Colonic mucosa (tissue), 4 donors: ENCODE measurements at regions not wholly inside any gene's neighbourhood (a gene's known extent, or its start where the extent isn't known, plus 50 kb on each side); places are given as distances from the start of the nearest gene placed in this dataset.

Experiments used
- DNase-seq: peaks from one replicate; pipeline ENCODE4 v3.0.0-alpha.2; 2020
- H3K27ac ChIP-seq: fragments of 200-600 bp; one replicate; pipeline ENCODE4 v1.8.0; 2021
- H3K27me3 ChIP-seq: fragments of 200-600 bp; one replicate; pipeline ENCODE4 v1.8.0; 2021
- H3K36me3 ChIP-seq: fragments of 200-600 bp; one replicate; pipeline ENCODE4 v1.8.0; 2021
- H3K4me1 ChIP-seq: fragments of 200-600 bp; one replicate; pipeline ENCODE4 v1.8.0; 2021; ENCODE audit warnings: mild to moderate bottlenecking
- H3K4me3 ChIP-seq: fragments of 200-600 bp; one replicate; pipeline ENCODE4 v1.8.0; 2021
- H3K9ac ChIP-seq, 2 donors: one replicate each; pipeline ENCODE4 v1.7.0; 2013; ENCODE audit warnings: control low read depth in 2 of 2, low read depth in 2 of 2, low read length in 2 of 2
- H3K9me3 ChIP-seq: fragments of 200-600 bp; one replicate; pipeline ENCODE4 v1.8.0; 2021
- intact Hi-C: fragments of 100-400 bp; cut with DNase I; formaldehyde crosslinking; loops from one replicate; pipeline ENCODE4 v1.14.1; 2022
- TF ChIP-seq, protein P1 (sequence below): fragments of 200-600 bp; IDR thresholded peaks from one replicate; pipeline ENCODE4 v1.8.0; 2022; ENCODE audit warnings: antibody characterized with exemption, mild to moderate bottlenecking
- donor health status: healthy.
- donor health status: DM: no; HTN: no; CAD: no.
- donor health status: DM: no; HTN: no; CAD: no.

DNA sequence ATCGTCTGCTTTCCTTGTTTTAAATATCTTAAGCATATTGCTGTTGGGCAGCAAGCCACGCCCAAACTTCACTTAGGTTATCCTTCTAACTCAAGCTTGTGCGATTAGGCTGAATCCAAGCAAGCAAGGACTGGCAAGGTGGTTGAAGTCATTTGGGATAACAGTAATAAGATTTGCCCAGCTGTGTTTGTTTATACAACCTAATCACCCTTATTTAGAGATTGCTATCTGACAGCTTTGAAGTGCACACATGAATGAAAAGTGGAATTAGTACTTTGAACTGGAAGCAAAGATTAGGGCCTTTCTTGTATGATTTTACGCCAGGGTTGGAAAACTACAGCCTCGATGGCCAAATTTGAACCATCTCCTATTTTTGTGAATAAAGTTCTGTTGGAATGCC, 182.1 kb downstream of the ASB9 start:
- intact Hi-C loops, result no loop called here
- no peak overlapping the region for H3K4me3 ChIP-seq
- DNase-seq, result no peak
- H3K27me3 ChIP-seq, result no peaks in the 10 kb centered on the region
- no peak overlapping the region for H3K27ac ChIP-seq
- no peaks in the 10 kb centered on the region for H3K36me3 ChIP-seq
- H3K4me1 ChIP-seq, result no peaks in the 10 kb centered on the region
- H3K9ac ChIP-seq, result no peak overlapping the region
- TF ChIP-seq, protein P1, sequence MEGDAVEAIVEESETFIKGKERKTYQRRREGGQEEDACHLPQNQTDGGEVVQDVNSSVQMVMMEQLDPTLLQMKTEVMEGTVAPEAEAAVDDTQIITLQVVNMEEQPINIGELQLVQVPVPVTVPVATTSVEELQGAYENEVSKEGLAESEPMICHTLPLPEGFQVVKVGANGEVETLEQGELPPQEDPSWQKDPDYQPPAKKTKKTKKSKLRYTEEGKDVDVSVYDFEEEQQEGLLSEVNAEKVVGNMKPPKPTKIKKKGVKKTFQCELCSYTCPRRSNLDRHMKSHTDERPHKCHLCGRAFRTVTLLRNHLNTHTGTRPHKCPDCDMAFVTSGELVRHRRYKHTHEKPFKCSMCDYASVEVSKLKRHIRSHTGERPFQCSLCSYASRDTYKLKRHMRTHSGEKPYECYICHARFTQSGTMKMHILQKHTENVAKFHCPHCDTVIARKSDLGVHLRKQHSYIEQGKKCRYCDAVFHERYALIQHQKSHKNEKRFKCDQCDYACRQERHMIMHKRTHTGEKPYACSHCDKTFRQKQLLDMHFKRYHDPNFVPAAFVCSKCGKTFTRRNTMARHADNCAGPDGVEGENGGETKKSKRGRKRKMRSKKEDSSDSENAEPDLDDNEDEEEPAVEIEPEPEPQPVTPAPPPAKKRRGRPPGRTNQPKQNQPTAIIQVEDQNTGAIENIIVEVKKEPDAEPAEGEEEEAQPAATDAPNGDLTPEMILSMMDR, result no peak
- no peaks in the 10 kb centered on the region for H3K9me3 ChIP-seq

DNA sequence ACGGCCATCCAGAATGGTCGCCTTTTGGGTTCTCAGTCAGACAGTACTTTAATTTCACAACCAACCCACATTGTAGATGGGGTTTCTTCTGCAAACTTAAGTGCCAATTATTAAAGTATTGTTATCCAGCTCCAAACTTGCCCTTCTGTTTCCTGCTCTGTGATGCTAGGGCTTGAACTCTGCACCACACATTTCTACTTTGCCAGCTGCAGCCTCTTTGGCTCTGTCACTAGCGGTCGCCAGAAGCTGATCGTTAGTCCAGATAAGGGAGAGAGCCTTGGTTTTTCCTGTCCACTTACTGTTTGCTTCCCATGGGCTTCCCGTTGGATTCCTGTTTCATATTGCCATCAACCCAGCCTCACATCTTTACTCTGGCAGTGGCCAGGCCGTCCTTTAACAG, 196.6 kb downstream of the ASB9 start:
- DNase-seq, result no peak
- Histone ChIP-seq H3K27me3 (no peaks in the 10 kb centered on the region), H3K4me3 (no peak overlapping the region), H3K36me3 (no peaks in the 10 kb centered on the region), H3K9me3 (no peaks in the 10 kb centered on the region), H3K27ac (no peak overlapping the region), H3K9ac (no peak overlapping the region), H3K4me1 (no peaks in the 10 kb centered on the region)
- TF ChIP-seq, protein P1, result no peak
- intact Hi-C loops, result no loop called here

DNA sequence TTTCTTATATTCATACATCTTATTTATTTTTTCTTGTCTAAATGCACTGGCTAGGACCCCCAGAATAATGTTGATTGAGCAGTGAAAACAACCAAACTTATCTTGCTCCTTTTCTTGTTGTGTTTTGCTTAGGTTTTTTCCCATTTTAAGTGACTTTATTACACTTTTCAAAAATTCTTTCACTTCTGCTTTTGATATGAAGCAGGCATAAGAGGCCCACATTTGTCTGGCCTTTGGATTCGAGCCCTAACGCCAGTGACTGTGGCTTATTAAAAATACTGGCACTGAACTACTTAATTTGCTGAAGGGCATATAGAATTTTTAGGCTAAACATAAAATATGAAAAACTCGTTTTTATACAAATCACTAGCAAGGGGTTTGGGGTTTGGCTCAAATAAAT, 197.0 kb downstream of the ASB9 start:
- H3K27me3 ChIP-seq, result no peaks in the 10 kb centered on the region
- no peak overlapping the region for H3K4me3 ChIP-seq
- no peaks in the 10 kb centered on the region for H3K9me3 ChIP-seq
- H3K36me3 ChIP-seq, result no peaks in the 10 kb centered on the region
- no peak overlapping the region for H3K9ac ChIP-seq
- H3K4me1 ChIP-seq, result no peaks in the 10 kb centered on the region
- DNase-seq, result no peak
- intact Hi-C loops, result no loop called here
- no peak overlapping the region for H3K27ac ChIP-seq
- TF ChIP-seq, protein P1, result no peak

DNA sequence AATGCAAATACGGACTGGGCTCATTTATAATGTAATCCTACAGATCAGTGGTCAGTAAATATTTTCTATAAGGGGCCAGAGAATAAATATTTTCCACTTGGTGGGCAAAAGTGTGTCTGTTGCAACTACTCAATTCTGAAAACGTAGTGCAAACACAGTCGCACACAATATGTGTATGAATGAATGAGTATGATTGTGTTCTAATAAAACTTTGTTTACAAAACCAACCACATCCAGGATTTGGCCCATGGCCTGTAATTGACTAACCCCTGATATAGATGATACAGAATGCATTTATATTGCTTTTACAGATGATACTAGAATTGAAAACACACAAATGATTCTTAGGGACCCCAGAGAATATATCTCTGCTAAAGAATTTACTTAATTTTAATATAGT, 197.6 kb downstream of the ASB9 start:
- DNase-seq, result no peak
- no peak overlapping the region for H3K4me3 ChIP-seq
- no peaks in the 10 kb centered on the region for H3K9me3 ChIP-seq
- H3K27me3 ChIP-seq, result no peaks in the 10 kb centered on the region
- intact Hi-C loops, result no loop called here
- no peaks in the 10 kb centered on the region for H3K36me3 ChIP-seq
- H3K9ac ChIP-seq, result no peak overlapping the region
- TF ChIP-seq, protein P1, result no peak
- H3K27ac ChIP-seq, result no peak overlapping the region
- no peaks in the 10 kb centered on the region for H3K4me1 ChIP-seq

DNA sequence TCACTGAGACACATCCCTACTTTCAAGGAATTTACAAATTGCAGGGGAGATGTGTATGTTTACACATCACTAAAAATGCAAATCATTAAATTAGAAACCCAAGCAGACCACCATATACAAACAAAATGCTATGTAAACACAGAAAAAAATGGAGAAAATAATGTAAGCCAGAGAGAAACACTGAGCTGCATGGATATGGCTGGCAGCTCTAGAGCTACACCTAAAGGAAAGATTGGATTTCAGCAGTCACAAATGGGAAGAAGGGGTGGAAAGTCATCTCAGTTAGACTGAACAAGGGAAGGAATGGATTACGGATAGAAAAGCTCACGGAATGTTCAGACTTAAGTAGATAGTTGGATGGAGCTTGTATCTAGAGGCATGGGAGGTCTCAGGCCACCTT, 186.3 kb downstream of the MOSPD2 start:
- intact Hi-C loops, result no loop called here
- Histone ChIP-seq H3K27me3 (no peaks in the 10 kb centered on the region), H3K4me3 (no peak overlapping the region), H3K9me3 (no peaks in the 10 kb centered on the region), H3K36me3 (no peaks in the 10 kb centered on the region), H3K27ac (no peak overlapping the region), H3K4me1 (no peaks in the 10 kb centered on the region), H3K9ac (no peak overlapping the region)
- TF ChIP-seq, protein P1, result no peak
- no peak for DNase-seq

DNA sequence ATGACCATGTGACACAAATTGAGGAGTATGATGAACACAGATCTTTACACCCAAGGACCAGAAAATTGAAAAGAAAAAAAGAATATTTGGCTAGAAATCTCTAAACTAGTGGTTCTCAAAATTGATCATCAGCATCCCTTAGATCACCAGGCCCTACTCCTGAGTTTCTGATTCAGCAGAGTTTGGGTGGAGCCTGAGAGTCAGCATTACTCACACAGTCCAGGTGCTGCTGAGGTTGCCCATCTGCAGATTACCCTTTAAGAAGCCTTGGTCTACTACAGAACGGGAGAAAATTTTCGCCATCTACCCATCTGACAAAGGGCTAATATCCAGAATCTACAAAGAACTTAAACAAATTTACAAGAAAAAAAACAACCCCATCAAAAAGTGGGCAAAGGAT, 182.8 kb downstream of the MOSPD2 start:
- Histone ChIP-seq H3K4me1 (no peaks in the 10 kb centered on the region), H3K36me3 (no peaks in the 10 kb centered on the region), H3K4me3 (no peak overlapping the region), H3K9me3 (no peaks in the 10 kb centered on the region), H3K27me3 (no peaks in the 10 kb centered on the region), H3K27ac (no peak overlapping the region), H3K9ac (no peak overlapping the region)
- TF ChIP-seq, protein P1, result no peak
- intact Hi-C loops, result no loop called here
- DNase-seq, result no peak
